Thyroid gland (tissue), 4 donors: ENCODE measurements at regions not wholly inside any gene's neighbourhood (a gene's known extent, or its start where the extent isn't known, plus 50 kb on each side); places are given as distances from the start of the nearest gene placed in this dataset.

Source experiments
- CTCF ChIP-seq, 6 experiments: fragments of 200-600 bp in 3 of 6; fragments of 450-650 bp in 3 of 6; sonication (generic) in 3 of 6; IDR thresholded peaks; one replicate each; pipeline ENCODE4 v1.5.1; 2016 to 2019; ENCODE audit warnings: antibody characterized with exemption in 6 of 6, mild to moderate bottlenecking in 2 of 6, inconsistent platforms in 1 of 6, moderate library complexity in 1 of 6
- POLR2A ChIP-seq, 2 donors: fragments of 450-650 bp; IDR thresholded peaks; one replicate each; pipeline ENCODE4 v1.6.1; 2017; ENCODE audit warnings: antibody characterized with exemption in 2 of 2, mild to moderate bottlenecking in 2 of 2, moderate library complexity in 1 of 2

DNA sequence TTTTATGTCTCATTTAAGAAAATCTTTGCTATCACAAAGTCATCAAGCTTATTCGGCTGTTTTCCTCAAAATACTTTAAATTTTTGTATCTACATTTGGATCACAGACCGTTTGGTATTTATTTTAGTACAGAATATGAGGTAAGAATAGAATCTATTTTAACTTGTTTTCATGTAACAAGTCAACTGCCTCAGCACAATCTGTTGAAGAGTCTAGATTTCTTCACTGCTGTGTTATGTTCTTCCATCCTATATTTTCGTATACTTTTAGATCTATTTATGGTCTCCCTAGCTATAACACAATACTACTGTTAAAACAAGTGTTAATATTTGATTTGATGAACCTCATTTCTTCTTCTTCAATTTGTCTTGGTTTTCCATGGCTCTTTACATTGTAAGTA is 61.6 kb upstream of the SGCG start:
- TF ChIP-seq CTCF (IDR thresholded peaks at IDR 0.05) (no peak), POLR2A (IDR thresholded peaks at IDR 0.05) (no peak)
